KBM-7 (cell line): ENCODE measurements at regions not wholly inside any gene's neighbourhood (a gene's known extent, or its start where the extent isn't known, plus 50 kb on each side); places are given as distances from the start of the nearest gene placed in this dataset.
"Not testable (repeated sequence)": the region's sequence is repeated elsewhere in the genome, so short reads cannot be mapped to it uniquely, and the experiment has no call there.

Experiments
- DNase-seq: peaks from one replicate; pipeline ENCODE4 v3.0.0-alpha.2; 2015
- in situ Hi-C: fragments of 300-500 bp; cut with MboI; formaldehyde crosslinking; loops from 2 replicates; pipeline ENCODE4 v1.14.3; 2020; ENCODE audit warnings: low sequenced_read_pairs, low pct_unique_long_range_greater_than_20kb, mixed read lengths

DNA sequence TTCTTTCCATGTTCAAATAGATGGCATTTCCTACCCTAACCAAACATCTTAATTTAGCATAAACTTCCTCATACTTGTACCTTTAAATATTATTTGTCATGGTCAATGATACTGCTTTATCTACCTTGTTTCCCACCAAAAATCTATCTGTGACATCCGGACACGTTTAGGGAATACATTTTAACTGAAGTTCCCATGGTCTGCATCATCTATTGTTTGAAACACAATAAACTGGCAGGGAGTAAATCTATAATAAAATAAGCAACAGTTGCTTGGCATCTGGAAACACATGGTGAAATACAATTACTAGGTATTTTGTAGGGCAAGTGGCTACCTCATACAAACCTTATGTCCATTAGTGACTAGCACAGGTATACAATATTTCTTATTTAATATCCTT, 289.1 kb downstream of the GJA1 start:
- DNase-seq = no peak
- in situ Hi-C loops = no loop called here

DNA sequence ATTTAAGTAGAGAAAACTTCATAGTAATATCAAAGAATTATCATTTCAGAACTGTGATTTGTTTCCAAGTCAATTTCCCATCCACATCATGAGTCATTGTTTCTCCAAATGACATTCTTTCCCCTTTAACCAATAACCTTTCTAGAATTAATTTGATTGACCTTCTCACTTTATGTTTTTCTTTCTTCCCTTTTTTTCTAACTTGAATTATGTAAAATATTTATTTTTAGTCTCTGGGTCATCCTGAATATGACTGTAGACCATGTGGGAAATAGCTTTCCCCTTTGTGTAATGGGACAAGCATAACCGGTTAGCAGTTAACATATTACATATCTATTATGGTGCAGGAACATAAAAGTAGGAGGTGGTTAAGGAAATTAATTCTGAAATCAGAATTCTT, 291.1 kb downstream of the GJA1 start:
- in situ Hi-C loops = no loop called here
- no peak for DNase-seq

DNA sequence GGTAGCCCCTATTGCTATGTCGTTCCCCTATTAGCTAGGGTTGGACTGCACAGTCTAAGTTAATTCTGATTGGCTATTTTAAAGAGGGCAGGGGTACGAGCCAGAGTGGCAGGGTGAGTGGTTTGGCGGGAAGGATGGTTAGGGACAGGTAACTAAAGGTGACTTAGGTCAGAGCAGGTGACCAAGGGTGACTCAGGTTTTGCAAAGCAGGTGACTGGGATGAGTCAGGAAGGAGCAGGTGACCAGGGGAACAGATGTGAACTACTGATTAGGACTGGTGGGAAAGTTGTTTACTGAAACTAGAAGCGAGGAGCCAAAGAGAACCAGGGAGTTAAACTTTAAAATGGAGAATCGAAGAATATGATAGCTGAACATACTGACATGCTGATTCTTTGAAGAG, 295.2 kb downstream of the GJA1 start:
- in situ Hi-C loops = no loop called here
- no peak for DNase-seq

DNA sequence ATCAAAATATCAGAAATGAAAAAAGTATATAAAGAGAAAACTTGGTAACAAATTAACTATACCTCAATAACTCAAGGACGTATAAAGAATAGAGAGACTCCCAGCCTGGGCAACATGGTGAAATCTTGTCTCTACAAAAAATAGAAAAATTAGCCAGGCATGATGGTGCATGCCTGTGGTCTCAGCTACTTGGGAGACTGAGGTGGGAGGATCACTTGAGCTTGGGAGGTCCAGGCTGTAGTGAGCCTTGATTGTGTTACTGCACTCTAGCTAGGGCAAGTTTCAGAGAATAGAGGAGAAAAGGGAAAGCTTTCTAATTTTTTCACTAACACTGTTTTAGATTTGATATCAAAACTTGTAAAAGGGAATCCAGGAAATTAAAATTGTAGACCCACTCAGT, 295.9 kb downstream of the GJA1 start:
- no peak for DNase-seq
- in situ Hi-C loops = no loop called here

DNA sequence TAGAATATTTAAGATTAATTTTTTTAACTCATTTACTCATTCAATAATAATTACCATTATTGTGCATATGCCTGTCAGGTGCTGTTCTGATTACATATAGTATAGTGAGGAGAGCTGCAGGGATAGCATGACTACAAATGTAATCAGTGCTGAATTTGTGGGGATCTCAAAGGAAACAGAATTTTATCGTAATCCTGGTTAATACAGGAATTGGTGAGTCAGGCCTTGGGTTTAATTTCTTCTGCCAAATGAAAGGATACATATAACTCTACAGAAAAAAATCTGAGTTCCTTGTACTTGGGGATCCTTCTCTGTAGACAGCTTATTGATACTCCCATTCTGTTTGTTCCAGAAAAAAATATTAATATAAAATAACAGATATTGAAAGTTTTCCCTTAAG, 297.2 kb downstream of the GJA1 start:
- in situ Hi-C loops = no loop called here

DNA sequence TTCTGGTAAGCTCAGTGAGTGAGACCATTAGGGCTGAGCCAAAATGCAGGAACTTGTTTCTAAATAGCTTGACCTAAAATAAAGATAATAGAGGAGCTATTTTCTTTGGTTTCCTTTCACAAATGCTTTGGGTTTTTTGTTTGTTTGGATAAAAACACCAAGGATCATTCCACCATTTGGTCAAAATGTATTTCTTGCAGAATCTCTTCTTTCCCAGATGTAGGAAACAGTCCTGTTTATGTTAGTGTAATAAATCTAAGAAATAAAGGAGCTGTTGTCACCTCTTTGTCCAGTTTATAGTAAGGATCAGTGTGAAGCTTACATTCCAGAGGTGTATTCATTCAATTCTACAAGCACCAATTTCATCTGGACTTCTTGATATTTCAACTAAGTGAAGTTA, 297.8 kb downstream of the GJA1 start:
- in situ Hi-C loops = no loop called here
- DNase-seq = no peak

More for the DNA sequence above, 297.2 kb downstream of the GJA1 start:
- DNase-seq = no peak

DNA sequence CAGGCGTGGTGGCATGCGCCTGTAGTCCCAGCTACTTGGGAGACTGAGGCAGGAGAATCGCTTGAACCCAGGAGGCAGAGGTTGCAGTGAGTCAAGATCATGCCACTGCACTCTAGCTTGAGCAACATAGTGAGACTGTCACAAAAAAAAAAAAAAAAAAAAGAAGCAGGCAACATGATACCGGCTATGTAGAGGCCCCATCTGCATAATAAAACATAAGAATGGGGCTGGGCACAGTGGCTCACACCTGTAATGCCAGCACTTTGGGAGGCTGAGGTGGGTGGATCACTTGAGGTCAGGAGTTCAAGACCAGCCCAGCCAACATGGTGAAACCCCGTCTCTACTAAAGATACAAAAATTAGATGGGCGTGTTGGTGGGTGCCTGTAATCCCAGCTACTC, 304.7 kb downstream of the GJA1 start:
- in situ Hi-C loops = not testable (repeated sequence)

DNA sequence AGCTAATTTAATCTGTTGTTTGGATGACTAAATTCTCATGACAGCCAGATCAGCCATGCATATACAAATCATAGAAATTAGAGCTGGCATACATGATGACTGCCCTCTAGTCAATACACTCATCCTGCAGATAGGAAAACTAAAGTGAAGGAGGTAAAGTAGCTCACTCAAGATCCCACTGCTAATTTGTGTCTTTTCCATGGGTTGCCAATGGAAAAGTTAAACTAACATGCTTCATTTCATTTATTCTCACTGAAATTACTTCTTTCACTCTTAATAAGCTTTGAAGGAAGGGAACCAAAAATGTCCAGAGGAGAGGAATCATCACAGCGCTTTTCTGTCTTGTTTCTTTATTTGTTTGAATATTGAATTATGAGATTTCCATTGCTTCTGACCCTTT, 308.2 kb downstream of the GJA1 start:
- in situ Hi-C loops = no loop called here
- DNase-seq = no peak

More for the DNA sequence above, 304.7 kb downstream of the GJA1 start:
- DNase-seq = not testable (repeated sequence)

DNA sequence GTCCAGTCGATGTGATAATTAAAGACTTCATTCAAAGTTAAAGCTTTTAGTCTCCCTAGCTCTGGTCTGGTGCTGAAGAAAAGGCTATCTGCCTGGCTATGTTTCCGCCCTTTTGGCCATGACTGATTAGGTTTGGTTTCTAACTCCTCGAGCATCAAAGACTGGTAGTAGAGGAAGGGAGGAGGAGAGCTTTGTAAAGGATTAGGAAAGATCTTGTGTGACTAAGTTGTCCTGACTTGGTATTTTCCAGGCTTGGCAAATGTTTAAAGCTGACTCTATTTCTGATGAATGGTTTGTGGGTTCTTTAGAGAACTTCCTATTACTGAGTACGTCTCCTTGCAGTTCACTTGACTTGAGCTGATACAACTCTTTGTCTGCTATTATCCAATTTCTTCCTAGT, 312.9 kb downstream of the GJA1 start:
- DNase-seq = no peak
- in situ Hi-C loops = no loop called here

DNA sequence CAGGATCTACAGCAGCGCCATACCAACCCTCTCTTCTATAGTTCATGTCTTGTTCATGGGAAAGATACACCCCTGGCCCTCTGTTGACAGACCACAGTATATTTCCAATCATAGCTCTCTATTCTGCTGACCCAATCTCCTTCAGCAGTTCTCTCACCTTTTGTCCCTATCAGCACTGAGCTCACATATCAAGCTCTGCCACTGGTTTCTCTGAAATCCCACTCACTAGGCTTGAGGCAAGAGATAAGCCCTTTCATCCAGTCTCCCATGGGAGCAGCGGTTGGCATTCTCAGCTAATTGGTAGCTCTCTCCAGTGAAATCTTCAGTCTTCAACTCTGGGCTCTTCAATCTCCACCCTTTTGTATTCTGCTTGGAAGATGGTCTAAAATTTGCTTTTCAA, 313.4 kb downstream of the GJA1 start:
- in situ Hi-C loops = no loop called here
- DNase-seq = no peak

DNA sequence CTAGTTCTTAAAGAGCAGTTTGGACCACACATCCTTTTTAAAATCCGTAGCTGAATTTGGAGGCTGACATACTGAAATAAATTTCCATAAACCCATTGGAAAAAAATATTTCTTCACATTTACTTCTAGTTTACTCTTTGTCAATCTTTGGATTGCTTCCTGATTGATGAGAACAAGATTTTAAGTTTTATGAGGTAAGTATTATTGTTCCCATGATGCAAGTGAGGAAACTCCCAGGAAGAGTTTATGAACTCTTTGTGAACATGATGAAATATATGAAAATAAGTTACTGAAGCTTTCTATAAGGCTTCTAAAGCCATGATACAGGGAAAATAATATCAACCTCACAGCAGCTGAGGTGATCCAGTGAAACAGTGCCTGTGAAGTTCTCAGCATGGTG, 320.0 kb downstream of the GJA1 start:
- in situ Hi-C loops = no loop called here
- DNase-seq = no peak

DNA sequence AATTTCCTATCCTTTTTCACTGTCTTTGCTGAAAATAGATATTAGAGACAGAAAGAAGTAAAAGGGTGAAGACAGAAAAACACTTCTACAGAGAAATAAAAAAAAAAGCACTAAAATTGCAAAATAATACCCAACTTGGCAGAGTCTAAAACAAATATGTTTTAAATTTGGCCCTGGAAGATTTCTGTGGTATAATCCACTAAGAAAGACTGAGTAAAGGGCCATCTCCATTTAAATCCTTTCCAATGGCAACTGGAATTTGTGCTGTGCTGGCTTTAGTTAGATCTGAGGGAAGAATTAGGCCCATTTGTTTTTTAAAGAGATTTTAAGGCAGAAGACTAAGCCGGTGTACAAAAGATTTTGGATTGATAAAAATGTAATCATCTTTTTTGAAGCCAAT, 321.2 kb downstream of the GJA1 start:
- DNase-seq = no peak
- in situ Hi-C loops = no loop called here

DNA sequence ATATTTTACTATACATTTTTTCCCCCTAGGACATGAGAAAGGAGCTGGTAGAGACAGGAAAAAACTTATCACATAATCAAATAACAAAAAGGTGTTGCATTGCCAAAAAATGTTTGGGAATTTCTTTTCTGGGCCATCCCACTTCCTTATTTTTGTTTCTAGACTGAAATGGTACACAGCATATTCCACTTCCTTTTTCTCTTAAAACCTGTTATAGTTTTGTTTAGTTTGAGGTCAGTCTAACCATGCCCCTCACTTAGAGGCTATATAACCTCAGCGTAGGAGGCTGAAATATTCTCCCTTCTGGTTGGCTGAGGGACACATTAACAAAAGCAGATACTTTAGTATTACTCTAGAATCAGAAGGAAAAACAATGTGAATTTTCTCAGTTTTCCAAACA, 323.9 kb downstream of the GJA1 start:
- in situ Hi-C loops = no loop called here
- DNase-seq = peak; percentile 51

DNA sequence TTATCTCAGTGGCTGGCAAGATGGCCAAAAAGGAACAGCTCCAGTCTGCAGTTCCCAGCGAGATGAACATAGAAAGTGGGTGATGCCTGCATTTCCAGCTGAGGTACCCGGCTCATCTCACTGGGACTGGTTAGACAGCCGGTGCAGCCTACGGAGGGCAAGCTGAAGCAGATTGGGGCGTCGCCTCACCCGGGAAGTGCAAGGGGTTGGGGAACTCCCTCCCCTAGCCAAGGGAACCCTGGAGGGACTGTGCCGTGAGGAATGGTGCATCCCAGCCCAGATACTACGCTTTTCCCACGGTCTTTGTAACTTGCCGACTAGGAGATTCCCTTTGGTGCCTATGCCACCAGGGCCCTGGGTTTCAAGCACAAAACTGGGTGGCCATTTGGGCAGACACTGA, 324.7 kb downstream of the GJA1 start:
- in situ Hi-C loops = no loop called here

DNA sequence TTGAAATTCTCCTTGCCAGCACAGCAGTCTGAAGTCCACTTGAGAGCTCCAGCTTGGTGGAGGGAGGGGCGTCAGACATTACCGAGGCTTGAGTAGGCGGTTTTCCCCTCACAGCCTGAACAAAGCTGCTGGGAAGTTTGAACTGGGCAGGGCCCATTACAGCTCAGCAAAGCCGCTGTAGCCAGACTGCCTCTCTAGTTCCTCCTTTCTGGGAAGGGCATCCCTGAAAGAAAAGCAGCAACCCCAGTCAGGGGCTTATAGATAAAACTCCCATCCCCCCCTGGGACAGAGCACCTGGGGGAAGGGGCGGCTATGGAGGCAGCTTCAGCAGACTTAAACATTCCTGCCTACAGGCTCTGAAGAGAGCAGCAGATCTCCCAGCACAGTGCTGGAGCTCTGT, 325.3 kb downstream of the GJA1 start:
- no peak for DNase-seq
- in situ Hi-C loops = no loop called here

More for the DNA sequence above, 324.7 kb downstream of the GJA1 start:
- no peak for DNase-seq

DNA sequence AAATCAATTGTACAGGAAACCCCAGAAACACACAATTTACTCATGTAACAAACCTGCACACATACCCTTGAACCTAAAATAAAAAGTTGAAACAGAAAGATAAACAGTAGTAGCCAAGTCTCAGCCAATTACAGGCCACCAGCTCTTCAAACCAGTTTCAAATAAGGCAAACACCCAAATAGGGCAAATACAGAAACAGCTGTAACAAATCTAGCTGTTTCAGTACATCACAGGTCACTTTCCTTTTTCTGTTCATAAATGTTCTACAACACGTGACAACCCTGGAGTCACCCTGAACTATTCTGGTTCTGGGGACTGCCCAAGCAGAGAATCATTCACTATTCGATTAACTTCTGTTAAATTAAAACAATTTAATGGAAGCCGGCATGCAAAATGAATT, 329.0 kb downstream of the GJA1 start:
- in situ Hi-C loops = no loop called here
- no peak for DNase-seq

DNA sequence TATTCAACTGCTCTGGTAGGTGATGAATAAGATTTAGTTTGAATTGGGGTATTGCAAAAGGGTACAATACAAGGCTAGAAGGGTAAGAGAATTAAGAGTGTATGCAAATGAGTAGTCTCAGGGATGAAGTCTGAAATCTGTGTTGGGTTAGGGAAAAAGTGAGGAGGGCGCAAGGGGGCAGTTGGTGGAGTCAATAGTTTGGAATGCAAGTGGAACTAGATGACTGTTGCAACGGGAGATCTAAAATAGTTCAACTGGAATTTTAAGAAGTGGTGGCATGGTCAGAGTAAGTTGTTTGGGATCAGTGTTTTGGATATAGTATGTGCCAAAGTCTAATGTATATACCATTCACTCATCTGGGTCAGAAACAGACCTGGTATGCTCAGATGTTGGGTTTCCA, 329.6 kb downstream of the GJA1 start:
- no peak for DNase-seq
- in situ Hi-C loops = no loop called here

DNA sequence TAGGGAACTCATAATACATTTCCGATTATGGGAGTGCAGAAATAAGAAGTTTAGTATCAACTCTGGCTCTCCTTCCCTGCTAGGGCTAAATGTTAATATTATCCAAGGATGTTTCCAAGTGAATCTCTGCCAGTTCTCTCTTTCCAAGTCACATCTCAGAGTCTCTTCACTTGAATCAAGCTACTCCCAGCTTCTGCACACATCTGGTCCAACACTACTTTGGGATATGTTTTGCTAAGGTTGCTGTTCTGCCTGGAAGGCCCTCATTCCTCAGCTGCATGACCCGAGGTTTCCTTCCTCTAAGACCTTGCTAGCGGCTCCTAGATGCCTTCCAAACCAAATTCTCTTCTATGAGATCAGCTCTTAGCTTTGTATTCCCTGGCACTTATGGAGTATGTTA, 331.8 kb downstream of the GJA1 start:
- in situ Hi-C loops = no loop called here
- DNase-seq = no peak

DNA sequence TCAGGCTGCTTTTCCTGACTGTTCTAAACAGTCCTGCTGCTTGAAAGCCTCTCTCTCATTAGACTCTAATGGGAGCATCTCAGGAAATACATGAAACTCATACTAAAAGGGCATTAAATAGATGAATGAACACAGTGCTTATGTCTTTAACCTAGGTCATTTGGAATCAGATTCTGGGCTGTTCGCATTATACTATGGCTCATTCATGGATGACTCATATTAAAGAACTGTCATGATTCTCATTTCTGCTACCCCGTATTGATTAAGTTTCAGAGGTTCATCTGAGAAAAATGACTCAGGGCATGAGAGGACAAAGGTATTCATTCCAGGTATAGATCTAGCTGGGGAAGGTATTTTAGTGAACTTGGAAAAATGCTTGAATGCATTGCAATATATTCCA, 335.5 kb downstream of the GJA1 start:
- DNase-seq = no peak
- in situ Hi-C loops = no loop called here

DNA sequence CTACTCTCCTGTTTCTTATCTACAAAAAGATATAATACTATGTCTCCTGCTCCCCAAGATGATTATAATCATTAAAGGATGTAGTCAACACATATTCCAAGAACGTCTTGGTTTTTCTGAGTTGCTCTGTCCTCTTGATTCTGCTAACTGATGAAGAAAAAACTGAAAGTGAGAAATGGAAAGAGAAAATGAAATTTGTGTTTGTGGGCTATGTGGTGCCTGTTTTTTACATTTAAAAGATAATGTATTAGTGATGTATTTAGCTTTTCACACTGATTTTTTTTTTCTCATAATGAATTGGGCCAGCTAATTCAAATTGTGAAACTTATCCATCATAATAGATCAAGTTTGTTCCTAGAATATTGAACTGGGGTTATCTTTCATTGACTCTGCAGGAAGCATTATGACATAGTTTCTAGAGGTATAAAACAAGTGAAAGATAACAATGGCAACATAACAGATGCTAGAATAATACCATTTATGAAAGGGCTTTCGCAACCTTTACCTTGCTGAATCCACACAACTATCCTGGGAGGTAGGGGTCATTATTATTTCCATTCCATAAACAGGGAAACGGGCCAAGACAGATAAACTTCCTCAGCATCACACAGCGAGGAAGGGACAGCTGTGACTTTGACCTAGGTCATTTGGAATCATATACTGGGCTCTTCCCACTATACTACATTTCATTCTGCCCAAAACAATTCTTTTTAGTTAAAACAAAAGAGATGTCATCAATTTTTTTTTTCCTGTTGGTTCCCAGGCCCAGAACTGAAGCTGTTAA, 336.7 kb downstream of the GJA1 start:
- DNase-seq = no peak
- in situ Hi-C loops = no loop called here

DNA sequence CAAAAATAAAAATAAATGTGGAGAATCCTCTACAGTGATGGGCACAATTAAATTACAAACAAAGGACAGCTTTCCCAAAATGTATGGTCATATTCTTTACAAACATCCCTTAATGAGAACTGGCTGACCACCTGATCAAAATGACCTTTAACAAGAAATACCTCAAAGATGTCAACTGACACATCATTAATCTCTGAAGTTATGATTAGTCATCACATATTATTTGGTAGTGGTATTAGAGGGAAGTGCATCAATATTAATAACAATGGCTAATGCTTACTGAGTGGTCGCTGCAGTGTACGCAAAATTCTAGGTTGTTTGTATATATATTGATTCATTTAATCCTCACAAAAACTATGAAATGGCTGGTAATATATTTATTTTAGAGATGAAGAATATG, 340.6 kb downstream of the GJA1 start:
- in situ Hi-C loops = no loop called here
- DNase-seq = no peak
